GM12878 (cell line): ENCODE measurements at regions not wholly inside any gene's neighbourhood (a gene's known extent, or its start where the extent isn't known, plus 50 kb on each side); places are given as distances from the start of the nearest gene placed in this dataset.

Experiments used
- CTCF ChIP-seq, 3 experiments: IDR thresholded peaks in 2 of 3; conservative IDR thresholded peaks in 1 of 3; 2 replicates each; pipeline ENCODE4 v1.5.1; 2011; ENCODE audit warnings: low read depth in 3 of 3, low read length in 3 of 3, mild to moderate bottlenecking in 3 of 3, control low read depth in 2 of 3, moderate library complexity in 2 of 3, inconsistent platforms in 1 of 3, mixed read lengths in 1 of 3; ENCODE audit not compliant: control insufficient read depth in 2 of 3, insufficient read depth in 1 of 3; ENCODE audit errors: extremely low read depth in 1 of 3
- EZH2 ChIP-seq: IDR thresholded peaks from 2 replicates; pipeline ENCODE4 v1.6.1; 2012; ENCODE audit warnings: low read depth, mild to moderate bottlenecking, control low read depth, inconsistent platforms, low read length, borderline replicate concordance; ENCODE audit not compliant: control insufficient read depth
- GATAD2B ChIP-seq: fragments of 450-650 bp; conservative IDR thresholded peaks from 2 replicates; pipeline ENCODE4 v1.6.1; 2017; ENCODE audit warnings: low read depth, mild to moderate bottlenecking, moderate library complexity
- HDGF ChIP-seq: fragments of 450-650 bp; IDR thresholded peaks from 2 replicates; pipeline ENCODE4 v1.6.1; 2016; ENCODE audit warnings: antibody characterized with exemption
- IRF3 ChIP-seq: fragments of 450-650 bp; IDR thresholded peaks from 2 replicates; pipeline ENCODE4 v1.6.1; 2014; ENCODE audit warnings: mild to moderate bottlenecking
- KAT2A ChIP-seq: conservative IDR thresholded peaks from 2 replicates; pipeline ENCODE4 v1.6.1; 2011; ENCODE audit warnings: low read depth, low read length; ENCODE audit not compliant: control insufficient read depth
- KDM1A ChIP-seq: fragments of 200-600 bp; sonication (generic); IDR thresholded peaks from 2 replicates; pipeline ENCODE4 v1.6.1; 2016; ENCODE audit warnings: borderline replicate concordance
- MYC ChIP-seq: IDR thresholded peaks from 2 replicates; pipeline ENCODE4 v1.6.1; 2011; ENCODE audit warnings: mild to moderate bottlenecking, low read length, moderate library complexity, inconsistent platforms; ENCODE audit not compliant: insufficient read depth, insufficient replicate concordance, insufficient read length, severe bottlenecking
- NBN ChIP-seq: fragments of 450-650 bp; IDR thresholded peaks from 2 replicates; pipeline ENCODE4 v1.6.1; 2016
- PBX3 ChIP-seq: IDR thresholded peaks from 2 replicates; pipeline ENCODE4 v1.6.1; 2011; ENCODE audit warnings: mild to moderate bottlenecking, low read depth, low read length, moderate library complexity; ENCODE audit not compliant: insufficient replicate concordance
- POLR2A ChIP-seq: IDR thresholded peaks from 2 replicates; pipeline ENCODE4 v1.6.1; 2011; ENCODE audit warnings: low read depth, mild to moderate bottlenecking, low read length
- POLR2AphosphoS5 ChIP-seq: IDR thresholded peaks from 2 replicates; pipeline ENCODE4 v1.6.1; 2011; ENCODE audit warnings: mild to moderate bottlenecking, low read length, inconsistent platforms
- ZBTB11 ChIP-seq: fragments of 450-650 bp; formaldehyde crosslinking; IDR thresholded peaks from 2 replicates; pipeline ENCODE4 v1.5.0; 2022; ENCODE audit warnings: mild to moderate bottlenecking, missing genetic modification characterization
- ZBTB33 ChIP-seq: fragments of 450-650 bp; IDR thresholded peaks from 2 replicates; pipeline ENCODE4 v1.6.1; 2017; ENCODE audit warnings: mild to moderate bottlenecking

GRCh38 chr1:185676969-185677368 lies 57.2 kb upstream of the HMCN1 start:
- TF ChIP-seq PBX3 (no peak), HDGF (no peak), ZBTB33 (no peak), POLR2A (no peak), EZH2 (no peak), NBN (no peak), CTCF (IDR thresholded peaks at IDR 0.05 in 2 of 3, conservative IDR thresholded peaks at IDR 0.05 in 1 of 3; ENCODE audit: control insufficient read depth in 2 of 3, extremely low read depth in 1 of 3, insufficient read depth in 1 of 3, low read depth in 3 of 3, low read length in 3 of 3) (no peak), IRF3 (no peak), KDM1A (no peak), KAT2A (no peak), GATAD2B (no peak), ZBTB11 (CRISPR knock-in tag) (no peak), POLR2AphosphoS5 (no peak), MYC (no peak)
